ENCODE measurements at regions not wholly inside any gene's neighbourhood (a gene's known extent, or its start where the extent isn't known, plus 50 kb on each side); places are given as distances from the start of the nearest gene placed in this dataset.

DNA sequence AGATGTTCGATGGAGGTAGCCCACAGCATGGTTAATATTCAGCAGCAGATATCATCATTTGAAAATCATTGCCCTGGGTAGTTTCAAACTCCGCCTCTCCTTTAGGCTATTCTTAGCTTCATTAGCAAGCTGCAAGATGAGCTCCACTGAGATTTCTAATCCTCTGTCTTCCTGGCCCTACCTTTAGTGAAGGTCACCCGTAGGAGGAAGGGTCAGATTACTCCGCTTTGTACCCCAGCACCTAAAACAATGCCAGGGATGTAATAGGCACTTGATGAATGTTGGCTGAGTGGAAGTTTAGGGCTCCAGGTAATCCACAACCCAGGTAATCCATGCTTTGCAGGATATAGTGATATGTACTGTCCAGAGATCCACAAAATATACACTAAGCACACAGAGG lies 260.1 kb upstream of the MTNR1B start (continued):
- no peak for TF ChIP-seq SIX5 (IDR thresholded peaks at IDR 0.05; ENCODE audit: low read depth, low read length)
